C4-2B (cell line): ENCODE measurements at regions not wholly inside any gene's neighbourhood (a gene's known extent, or its start where the extent isn't known, plus 50 kb on each side); places are given as distances from the start of the nearest gene placed in this dataset.

Source experiments
- ZFX ChIP-seq: fragments of 450-650 bp; IDR thresholded peaks from 2 replicates; pipeline ENCODE4 v1.6.1; 2017
- TF ChIP-seq, protein P1 (sequence below): fragments of 450-650 bp; conservative IDR thresholded peaks from 2 replicates; pipeline ENCODE4 v1.5.1; 2017; ENCODE audit warnings: mild to moderate bottlenecking

DNA sequence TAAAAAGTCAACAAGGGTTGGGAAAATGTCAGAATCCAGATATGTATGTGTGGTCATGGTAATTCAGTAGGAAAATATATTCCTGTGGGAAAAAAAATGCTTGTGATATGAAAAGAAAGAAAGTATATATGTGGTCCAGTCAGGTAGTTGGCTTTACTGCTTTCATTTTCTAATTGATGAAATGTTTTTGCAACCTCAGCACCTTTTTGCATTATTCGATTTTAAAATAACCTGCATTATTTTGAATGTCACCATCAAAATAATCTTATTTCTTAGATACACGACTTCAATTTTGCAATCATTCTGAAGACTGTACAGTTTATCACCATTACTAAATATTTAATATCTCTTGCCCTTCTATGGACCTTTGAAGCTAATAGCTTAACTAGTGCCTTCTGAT lies 170.8 kb upstream of the SPANXN4 start:
- TF ChIP-seq, protein P1, sequence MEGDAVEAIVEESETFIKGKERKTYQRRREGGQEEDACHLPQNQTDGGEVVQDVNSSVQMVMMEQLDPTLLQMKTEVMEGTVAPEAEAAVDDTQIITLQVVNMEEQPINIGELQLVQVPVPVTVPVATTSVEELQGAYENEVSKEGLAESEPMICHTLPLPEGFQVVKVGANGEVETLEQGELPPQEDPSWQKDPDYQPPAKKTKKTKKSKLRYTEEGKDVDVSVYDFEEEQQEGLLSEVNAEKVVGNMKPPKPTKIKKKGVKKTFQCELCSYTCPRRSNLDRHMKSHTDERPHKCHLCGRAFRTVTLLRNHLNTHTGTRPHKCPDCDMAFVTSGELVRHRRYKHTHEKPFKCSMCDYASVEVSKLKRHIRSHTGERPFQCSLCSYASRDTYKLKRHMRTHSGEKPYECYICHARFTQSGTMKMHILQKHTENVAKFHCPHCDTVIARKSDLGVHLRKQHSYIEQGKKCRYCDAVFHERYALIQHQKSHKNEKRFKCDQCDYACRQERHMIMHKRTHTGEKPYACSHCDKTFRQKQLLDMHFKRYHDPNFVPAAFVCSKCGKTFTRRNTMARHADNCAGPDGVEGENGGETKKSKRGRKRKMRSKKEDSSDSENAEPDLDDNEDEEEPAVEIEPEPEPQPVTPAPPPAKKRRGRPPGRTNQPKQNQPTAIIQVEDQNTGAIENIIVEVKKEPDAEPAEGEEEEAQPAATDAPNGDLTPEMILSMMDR = no peak
- TF ChIP-seq ZFX = no peak
